ENCODE measurements at regions not wholly inside any gene's neighbourhood (a gene's known extent, or its start where the extent isn't known, plus 50 kb on each side); places are given as distances from the start of the nearest gene placed in this dataset.

GRCh38 chr1:55723001-55723400, 507.8 kb upstream of the USP24 start:
- no peaks in the 10 kb centered on the region for H3K27me3 ChIP-seq (ENCODE audit: control insufficient read depth in 1 of 2, insufficient read depth in 2 of 2, low read length in 2 of 2)
- H3K27ac ChIP-seq (ENCODE audit: extremely low read length, insufficient read depth, low read length) = no peak overlapping the region
- intact Hi-C loops (cut with micrococcal nuclease; ENCODE audit: unreplicated experiment) (no loop called here), in situ Hi-C loops (cut with HindIII; ENCODE audit: extremely low pct_ligation_motif_present, low pct_unique_long_range_greater_than_20kb) (no loop called here)
- H4K20me1 ChIP-seq (ENCODE audit: insufficient read depth, low read length) = no peaks in the 10 kb centered on the region
- peaks cover 24% of the 10 kb centered on the region for H3K4me1 ChIP-seq (ENCODE audit: insufficient read depth, low read length)
- FAIRE-seq (no peak), DNase-seq (ENCODE audit: low spot score) (no peak), ATAC-seq (no peak)
- H3K36me3 ChIP-seq (replicated peaks in 1 of 2; ENCODE audit: control insufficient read depth in 1 of 2, insufficient read depth in 2 of 2, low read length in 2 of 2) = no peaks in the 10 kb centered on the region
- no peak overlapping the region for H3K4me2 ChIP-seq (ENCODE audit: low read depth, low read length)
- TF ChIP-seq ZNF552 (CRISPR knock-in tag; IDR thresholded peaks at IDR 0.05; ENCODE audit: borderline replicate concordance) (no peak), CEBPB (IDR thresholded peaks at IDR 0.05; ENCODE audit: borderline replicate concordance, low read depth, low read length) (no peak), RBFOX2 (IDR thresholded peaks at IDR 0.05; ENCODE audit: low read depth, low read length) (no peak)
- no peak overlapping the region for H3K9ac ChIP-seq (ENCODE audit: insufficient read depth, low read depth, low read length)
- POLR2A ChIA-PET = no interaction called here
- no peak overlapping the region for H3K4me3 ChIP-seq (replicated peaks in 1 of 3; ENCODE audit: insufficient read depth in 1 of 3, low read depth in 2 of 3, low read length in 3 of 3)
- WGBS (ENCODE audit: low lambda C conversion rate) = 0% methylated on average over 1 of the region's 1 CpG
- no TSS peak for BruUV-seq (replicated peaks)
- no peak overlapping the region for H2AFZ ChIP-seq (ENCODE audit: low read length)
- no peaks in the 10 kb centered on the region for H3K79me2 ChIP-seq (ENCODE audit: insufficient read depth, low read length)
- H3K9me3 ChIP-seq (ENCODE audit: low read length) = no peaks in the 10 kb centered on the region
- CTCF ChIA-PET (ENCODE audit: low intra/inter-chr PET ratio, low total read pairs) = no interaction called here

- H3K36me3 ChIP-seq (replicated peaks in 1 of 2; ENCODE audit: control insufficient read depth in 1 of 2, insufficient read depth in 2 of 2, low read length in 2 of 2) = no peaks in the 10 kb centered on the region
- H3K4me2 ChIP-seq (ENCODE audit: low read depth, low read length) = no peak overlapping the region
- no peaks in the 10 kb centered on the region for H3K27me3 ChIP-seq (ENCODE audit: control insufficient read depth in 1 of 2, insufficient read depth in 2 of 2, low read length in 2 of 2)
- H3K4me1 ChIP-seq (ENCODE audit: insufficient read depth, low read length) = peaks cover 25% of the 10 kb centered on the region
- H3K9ac ChIP-seq (ENCODE audit: insufficient read depth, low read depth, low read length) = no peak overlapping the region
- no peak for FAIRE-seq
- H3K79me2 ChIP-seq (ENCODE audit: insufficient read depth, low read length) = no peaks in the 10 kb centered on the region
- H4K20me1 ChIP-seq (ENCODE audit: insufficient read depth, low read length) = no peaks in the 10 kb centered on the region
- ChIA-PET CTCF (ENCODE audit: low intra/inter-chr PET ratio, low total read pairs) (no interaction called here), POLR2A (no interaction called here)
- TF ChIP-seq HIVEP1 (CRISPR knock-in tag; IDR thresholded peaks at IDR 0.05) = no peak
- TF ChIP-seq, protein P1, sequence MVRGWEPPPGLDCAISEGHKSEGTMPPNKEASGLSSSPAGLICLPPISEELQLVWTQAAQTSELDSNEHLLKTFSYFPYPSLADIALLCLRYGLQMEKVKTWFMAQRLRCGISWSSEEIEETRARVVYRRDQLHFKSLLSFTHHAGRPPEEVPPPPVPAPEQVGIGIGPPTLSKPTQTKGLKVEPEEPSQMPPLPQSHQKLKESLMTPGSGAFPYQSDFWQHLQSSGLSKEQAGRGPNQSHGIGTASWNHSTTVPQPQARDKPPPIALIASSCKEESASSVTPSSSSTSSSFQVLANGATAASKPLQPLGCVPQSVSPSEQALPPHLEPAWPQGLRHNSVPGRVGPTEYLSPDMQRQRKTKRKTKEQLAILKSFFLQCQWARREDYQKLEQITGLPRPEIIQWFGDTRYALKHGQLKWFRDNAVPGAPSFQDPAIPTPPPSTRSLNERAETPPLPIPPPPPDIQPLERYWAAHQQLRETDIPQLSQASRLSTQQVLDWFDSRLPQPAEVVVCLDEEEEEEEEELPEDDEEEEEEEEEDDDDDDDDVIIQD (CRISPR knock-in tag; IDR thresholded peaks at IDR 0.05; ENCODE audit: low read depth) = no peak
- no peak for TF ChIP-seq TOPORS (CRISPR knock-in tag; IDR thresholded peaks at IDR 0.05)
- no peak for TF ChIP-seq ZNF737 (CRISPR knock-in tag; IDR thresholded peaks at IDR 0.05; ENCODE audit: borderline replicate concordance)
- no peak for TF ChIP-seq PAX8 (CRISPR knock-in tag; IDR thresholded peaks at IDR 0.05; ENCODE audit: borderline replicate concordance)
- no peak for TF ChIP-seq MED13 (CRISPR knock-in tag; IDR thresholded peaks at IDR 0.05)
- no peak for TF ChIP-seq KDM5B (CRISPR knock-in tag; IDR thresholded peaks at IDR 0.05; ENCODE audit: borderline replicate concordance)
- no peak for TF ChIP-seq ZFP62 (CRISPR knock-in tag; IDR thresholded peaks at IDR 0.05)
- TF ChIP-seq, protein P2, sequence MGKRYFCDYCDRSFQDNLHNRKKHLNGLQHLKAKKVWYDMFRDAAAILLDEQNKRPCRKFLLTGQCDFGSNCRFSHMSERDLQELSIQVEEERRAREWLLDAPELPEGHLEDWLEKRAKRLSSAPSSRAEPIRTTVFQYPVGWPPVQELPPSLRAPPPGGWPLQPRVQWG (CRISPR knock-in tag; IDR thresholded peaks at IDR 0.05; ENCODE audit: borderline replicate concordance, low read depth) = no peak
- no peak for TF ChIP-seq MTF2 (CRISPR knock-in tag; IDR thresholded peaks at IDR 0.05; ENCODE audit: borderline replicate concordance)
- BruUV-seq (replicated peaks) = no TSS peak
- no peak for ATAC-seq
- H3K9me3 ChIP-seq (ENCODE audit: low read length) = no peaks in the 10 kb centered on the region
- DNase-seq (ENCODE audit: low spot score) = no peak
- H3K27ac ChIP-seq (ENCODE audit: extremely low read length, insufficient read depth, low read length) = no peak overlapping the region
- H2AFZ ChIP-seq (ENCODE audit: low read length) = no peak overlapping the region
- intact Hi-C loops (cut with micrococcal nuclease; ENCODE audit: unreplicated experiment) (no loop called here), in situ Hi-C loops (cut with HindIII; ENCODE audit: extremely low pct_ligation_motif_present, low pct_unique_long_range_greater_than_20kb) (no loop called here)
- WGBS (ENCODE audit: low lambda C conversion rate) = 89% methylated on average over 2 of the region's 3 CpGs
- H3K4me3 ChIP-seq (replicated peaks in 1 of 3; ENCODE audit: insufficient read depth in 1 of 3, low read depth in 2 of 3, low read length in 3 of 3) = no peak overlapping the region
Measured at GRCh38 chr1:55720261-55720660, 505.1 kb upstream of the USP24 start.
